ENCODE measurements at regions not wholly inside any gene's neighbourhood (a gene's known extent, or its start where the extent isn't known, plus 50 kb on each side); places are given as distances from the start of the nearest gene placed in this dataset.

GRCh38 chr3:6439824-6440223 is 421.1 kb upstream of the GRM7 start:
- ChIA-PET POLR2A (interaction anchor here (0.6 kb wide), 1 partner anchor 356 kb away, joined by 5 read pairs; no protein-coding TSS in a partner anchor), CTCF (ENCODE audit: unreplicated experiment) (no interaction called here)
- Histone ChIP-seq H2AFZ (ENCODE audit: low read length) (no peak overlapping the region), H4K20me1 (ENCODE audit: insufficient read depth, low read length) (no peaks in the 10 kb centered on the region), H3K79me2 (ENCODE audit: insufficient read depth, low read depth, low read length) (no peaks in the 10 kb centered on the region), H3K4me1 (ENCODE audit: insufficient read depth, low read length, poor library complexity, severe bottlenecking) (no peaks in the 10 kb centered on the region), H3K4me3 (ENCODE audit: low read depth, low read length, poor library complexity, severe bottlenecking) (no peak overlapping the region), H3K27ac (ENCODE audit: low read depth, low read length, poor library complexity, severe bottlenecking) (no peak overlapping the region), H3K9me3 (ENCODE audit: low read length) (no peaks in the 10 kb centered on the region), H3K9me2 (ENCODE audit: insufficient read depth, low read length) (no peaks in the 10 kb centered on the region), H3K4me2 (ENCODE audit: low read length) (no peak overlapping the region), H3K36me3 (ENCODE audit: insufficient read depth, low read length) (no peaks in the 10 kb centered on the region)
- DNase-seq (ENCODE audit: low spot score): no peak
- TF ChIP-seq CTCF (conservative IDR thresholded peaks at IDR 0.05; ENCODE audit: low read length) (no peak), EZH2phosphoT487 (IDR thresholded peaks at IDR 0.05; ENCODE audit: borderline replicate concordance, low read depth, low read length) (no peak)
- BruUV-seq (replicated peaks): no TSS peak
- intact Hi-C loops (cut with micrococcal nuclease; ENCODE audit: unreplicated experiment): no loop called here

- Histone ChIP-seq H3K4me1 (ENCODE audit: insufficient read depth, low read length, poor library complexity, severe bottlenecking) (no peaks in the 10 kb centered on the region), H3K79me2 (ENCODE audit: insufficient read depth, low read depth, low read length) (no peaks in the 10 kb centered on the region), H3K4me3 (ENCODE audit: low read depth, low read length, poor library complexity, severe bottlenecking) (no peak overlapping the region), H3K36me3 (ENCODE audit: insufficient read depth, low read length) (no peaks in the 10 kb centered on the region), H3K9me2 (ENCODE audit: insufficient read depth, low read length) (no peaks in the 10 kb centered on the region), H2AFZ (ENCODE audit: low read length) (no peak overlapping the region), H4K20me1 (ENCODE audit: insufficient read depth, low read length) (no peaks in the 10 kb centered on the region), H3K4me2 (ENCODE audit: low read length) (no peak overlapping the region), H3K27ac (ENCODE audit: low read depth, low read length, poor library complexity, severe bottlenecking) (no peak overlapping the region), H3K9me3 (ENCODE audit: low read length) (no peaks in the 10 kb centered on the region)
- TF ChIP-seq CTCF (conservative IDR thresholded peaks at IDR 0.05; ENCODE audit: low read length): no peak
- no peak for TF ChIP-seq EZH2phosphoT487 (IDR thresholded peaks at IDR 0.05; ENCODE audit: borderline replicate concordance, low read depth, low read length)
- intact Hi-C loops (cut with micrococcal nuclease; ENCODE audit: unreplicated experiment): no loop called here
- ChIA-PET CTCF (ENCODE audit: unreplicated experiment) (no interaction called here), POLR2A (interaction anchor here (0.7 kb wide), 1 partner anchor 71 kb away, joined by 3 read pairs; no protein-coding TSS in a partner anchor)
- no peak for DNase-seq (ENCODE audit: low spot score)
- no TSS peak for BruUV-seq (replicated peaks)
Observed at GRCh38 chr3:6444888-6445658, 415.8 kb upstream of the GRM7 start.

- no peak overlapping the region for H2AFZ ChIP-seq (ENCODE audit: low read length)
- no peak for DNase-seq (ENCODE audit: low spot score)
- no peak overlapping the region for H3K27ac ChIP-seq (ENCODE audit: low read depth, low read length, poor library complexity, severe bottlenecking)
- TF ChIP-seq CTCF (conservative IDR thresholded peaks at IDR 0.05; ENCODE audit: low read length) (no peak), EZH2phosphoT487 (IDR thresholded peaks at IDR 0.05; ENCODE audit: borderline replicate concordance, low read depth, low read length) (no peak)
- POLR2A ChIA-PET: no interaction called here
- H3K4me1 ChIP-seq (ENCODE audit: insufficient read depth, low read length, poor library complexity, severe bottlenecking): no peaks in the 10 kb centered on the region
- H3K4me3 ChIP-seq (ENCODE audit: low read depth, low read length, poor library complexity, severe bottlenecking): no peak overlapping the region
- BruUV-seq (replicated peaks): no TSS peak
- no peaks in the 10 kb centered on the region for H3K36me3 ChIP-seq (ENCODE audit: insufficient read depth, low read length)
- H3K79me2 ChIP-seq (ENCODE audit: insufficient read depth, low read depth, low read length): no peaks in the 10 kb centered on the region
- intact Hi-C loops (cut with micrococcal nuclease; ENCODE audit: unreplicated experiment): no loop called here
- no peaks in the 10 kb centered on the region for H3K9me3 ChIP-seq (ENCODE audit: low read length)
- no peaks in the 10 kb centered on the region for H3K9me2 ChIP-seq (ENCODE audit: insufficient read depth, low read length)
- no peak overlapping the region for H3K4me2 ChIP-seq (ENCODE audit: low read length)
- CTCF ChIA-PET (ENCODE audit: unreplicated experiment): no interaction called here
- no peaks in the 10 kb centered on the region for H4K20me1 ChIP-seq (ENCODE audit: insufficient read depth, low read length)
Observed at GRCh38 chr3:6447166-6447801, 413.6 kb upstream of the GRM7 start.

All from OCI-LY7 (cell line).